ENCODE measurements at regions not wholly inside any gene's neighbourhood (a gene's known extent, or its start where the extent isn't known, plus 50 kb on each side); places are given as distances from the start of the nearest gene placed in this dataset.

DNA sequence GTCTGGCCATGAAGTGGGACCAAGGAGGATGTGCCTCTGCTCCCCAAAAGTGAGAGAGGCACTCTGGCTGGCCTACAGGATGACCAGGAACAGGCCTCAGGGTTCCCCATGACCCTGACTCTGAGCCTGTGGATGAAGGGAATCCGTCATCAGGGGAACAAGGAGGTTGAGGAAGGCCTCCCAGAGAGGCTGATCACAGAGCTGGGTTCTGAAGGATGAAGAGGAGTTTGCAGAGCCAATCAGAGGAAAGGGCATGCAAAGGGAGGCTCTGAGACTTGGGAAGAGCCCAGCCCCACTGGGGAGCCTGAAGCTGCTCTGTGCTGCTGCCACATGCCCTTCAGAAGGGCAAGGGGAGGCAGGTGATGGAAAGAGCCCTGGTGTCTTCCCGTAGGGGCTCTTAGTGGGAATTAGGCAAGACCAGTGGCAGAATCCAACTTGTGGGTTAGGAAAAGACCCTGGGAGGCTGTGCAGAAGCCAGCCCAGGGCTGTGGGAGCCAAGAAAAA, 141.3 kb upstream of the ID2 start:
- Mint-ChIP-seq H3K4me3 (peak overlapping the region; percentile 5 to 63), H3K9me3 (no peaks in the 10 kb centered on the region), H3K4me1 (ENCODE audit: low read depth in 2 of 2) (peaks cover 74 to 78% of the 10 kb centered on the region in 2 donors), H3K27me3 (no peaks in the 10 kb centered on the region), H3K27ac (peak overlapping the region; percentile 90), H3K36me3 (ENCODE audit: insufficient read depth) (peaks cover 14% of the 10 kb centered on the region)
- DNase-seq (no peak), ATAC-seq (replicated peaks) (no peak)

DNA sequence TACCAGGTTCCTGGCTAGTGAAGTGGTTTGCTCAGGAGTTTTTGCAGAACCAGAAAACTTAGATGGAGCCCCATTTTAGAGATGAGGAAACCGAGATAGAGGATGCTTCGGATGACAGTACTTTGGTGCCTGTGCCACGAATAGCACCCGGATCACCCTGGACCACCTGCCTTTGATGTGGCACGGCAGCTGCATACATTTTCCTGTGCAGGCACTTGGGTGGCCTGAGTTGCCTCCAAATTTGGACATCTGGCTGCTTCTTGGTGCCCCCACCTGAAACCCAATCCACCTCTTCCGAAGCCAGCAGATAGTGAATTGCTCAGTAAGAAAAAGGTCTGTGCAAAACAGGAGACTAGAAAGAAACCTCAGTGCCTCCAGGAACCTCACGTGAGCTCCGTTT, 140.6 kb upstream of the ID2 start:
- Mint-ChIP-seq H3K4me1 (ENCODE audit: low read depth in 2 of 2) (peaks cover 71 to 77% of the 10 kb centered on the region in 2 donors), H3K9me3 (no peaks in the 10 kb centered on the region), H3K4me3 (peak overlapping the region; percentile 5 to 55), H3K36me3 (ENCODE audit: insufficient read depth) (peaks cover 14% of the 10 kb centered on the region), H3K27ac (peak overlapping the region; percentile 90), H3K27me3 (no peaks in the 10 kb centered on the region)
- no peak for ATAC-seq (replicated peaks)
- DNase-seq = no peak

DNA sequence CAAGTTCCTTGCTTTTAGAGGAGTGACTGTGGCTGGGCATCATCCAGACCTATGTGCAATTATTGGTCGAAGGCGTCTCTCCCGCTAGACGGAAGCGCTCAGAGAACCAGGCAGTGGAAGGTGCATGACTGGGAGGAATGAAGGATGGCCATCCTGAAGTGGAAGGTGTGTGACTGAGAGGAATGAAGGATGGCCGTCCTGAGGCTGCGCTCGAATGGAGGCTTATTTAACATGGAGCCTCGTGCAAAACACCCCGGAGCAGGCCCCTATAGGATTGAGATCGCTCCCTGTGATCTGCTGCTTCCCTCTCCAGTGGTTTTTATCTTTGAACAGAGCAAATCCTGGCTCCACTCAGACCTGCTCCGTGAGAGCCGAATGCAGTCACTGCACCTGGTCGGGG, 140.2 kb upstream of the ID2 start:
- Mint-ChIP-seq H3K9me3 (no peaks in the 10 kb centered on the region), H3K4me1 (ENCODE audit: low read depth in 2 of 2) (peaks cover 67 to 77% of the 10 kb centered on the region in 2 donors), H3K36me3 (ENCODE audit: insufficient read depth) (peaks cover 14% of the 10 kb centered on the region), H3K4me3 (peak overlapping the region in 1 of 2 donors; percentile 55), H3K27ac (peak overlapping the region in 1 of 2 donors; percentile 90), H3K27me3 (no peaks in the 10 kb centered on the region)
- ATAC-seq (replicated peaks) (no peak), DNase-seq (no peak)

DNA sequence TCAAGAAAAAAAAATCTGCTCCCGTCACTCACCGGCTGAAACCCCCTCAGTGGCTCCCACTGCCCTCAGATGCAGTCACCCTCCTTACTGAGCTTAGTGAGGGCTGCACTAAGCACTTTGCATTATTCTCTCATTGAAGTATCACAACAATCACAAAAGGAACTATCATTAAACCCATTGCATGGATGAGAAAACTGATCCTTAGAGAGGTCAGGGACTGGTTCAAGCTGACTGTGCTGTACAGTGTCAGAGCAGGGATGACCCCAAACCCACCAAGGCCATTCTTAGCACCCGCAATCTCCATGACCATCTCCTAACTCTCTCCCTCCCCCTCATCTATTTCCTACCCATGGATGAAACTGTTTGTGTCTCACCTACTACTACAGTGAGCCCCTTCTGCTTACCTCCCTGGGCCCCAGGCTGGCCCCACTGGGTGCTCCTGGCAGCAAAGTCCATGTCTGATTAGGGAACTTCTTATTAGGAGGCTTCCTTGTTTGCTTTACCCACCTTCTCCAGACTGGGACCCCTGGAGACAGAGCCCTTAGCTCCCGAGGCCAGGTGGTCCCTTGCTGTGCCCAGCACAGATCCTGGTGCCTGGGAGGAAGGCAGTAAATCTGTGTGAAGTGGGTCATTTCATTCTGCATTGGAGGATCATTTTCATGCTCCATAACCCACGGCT, 139.3 kb upstream of the ID2 start:
- Mint-ChIP-seq H3K27me3 (no peaks in the 10 kb centered on the region), H3K27ac (peak overlapping the region; percentile 97 to 98), H3K4me1 (ENCODE audit: low read depth in 2 of 2) (peaks cover 68 to 81% of the 10 kb centered on the region in 2 donors), H3K36me3 (ENCODE audit: insufficient read depth) (peaks cover 17% of the 10 kb centered on the region), H3K9me3 (no peaks in the 10 kb centered on the region), H3K4me3 (peak overlapping the region; percentile 84 to 87)
- DNase-seq (no peak), ATAC-seq (replicated peaks) (no peak)

DNA sequence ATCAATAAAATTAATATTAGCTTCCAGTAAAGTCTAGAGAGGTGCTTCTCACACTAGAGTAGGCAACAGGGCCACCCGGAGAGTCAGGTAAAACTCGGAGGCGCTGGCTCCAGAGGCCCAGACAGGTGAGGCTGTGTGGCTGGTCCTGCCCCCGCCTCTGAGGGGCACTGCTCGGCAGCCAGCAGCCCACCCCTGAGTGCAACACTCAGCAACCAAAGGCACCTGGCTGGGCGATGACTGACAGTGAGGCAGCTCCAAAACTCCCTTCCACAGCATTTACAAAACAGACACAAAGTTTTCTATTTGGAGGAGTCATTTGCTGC, 138.8 kb upstream of the ID2 start:
- ATAC-seq (replicated peaks) (peak; percentile 27), DNase-seq (peak in 1 of 3 experiments; percentile 16)
- Mint-ChIP-seq H3K4me1 (ENCODE audit: low read depth in 2 of 2) (peaks cover 67 to 85% of the 10 kb centered on the region in 2 donors), H3K36me3 (ENCODE audit: insufficient read depth) (peaks cover 17% of the 10 kb centered on the region), H3K4me3 (peak overlapping the region; percentile 84 to 87), H3K27ac (peak overlapping the region; percentile 97 to 98), H3K27me3 (no peaks in the 10 kb centered on the region), H3K9me3 (no peaks in the 10 kb centered on the region)

DNA sequence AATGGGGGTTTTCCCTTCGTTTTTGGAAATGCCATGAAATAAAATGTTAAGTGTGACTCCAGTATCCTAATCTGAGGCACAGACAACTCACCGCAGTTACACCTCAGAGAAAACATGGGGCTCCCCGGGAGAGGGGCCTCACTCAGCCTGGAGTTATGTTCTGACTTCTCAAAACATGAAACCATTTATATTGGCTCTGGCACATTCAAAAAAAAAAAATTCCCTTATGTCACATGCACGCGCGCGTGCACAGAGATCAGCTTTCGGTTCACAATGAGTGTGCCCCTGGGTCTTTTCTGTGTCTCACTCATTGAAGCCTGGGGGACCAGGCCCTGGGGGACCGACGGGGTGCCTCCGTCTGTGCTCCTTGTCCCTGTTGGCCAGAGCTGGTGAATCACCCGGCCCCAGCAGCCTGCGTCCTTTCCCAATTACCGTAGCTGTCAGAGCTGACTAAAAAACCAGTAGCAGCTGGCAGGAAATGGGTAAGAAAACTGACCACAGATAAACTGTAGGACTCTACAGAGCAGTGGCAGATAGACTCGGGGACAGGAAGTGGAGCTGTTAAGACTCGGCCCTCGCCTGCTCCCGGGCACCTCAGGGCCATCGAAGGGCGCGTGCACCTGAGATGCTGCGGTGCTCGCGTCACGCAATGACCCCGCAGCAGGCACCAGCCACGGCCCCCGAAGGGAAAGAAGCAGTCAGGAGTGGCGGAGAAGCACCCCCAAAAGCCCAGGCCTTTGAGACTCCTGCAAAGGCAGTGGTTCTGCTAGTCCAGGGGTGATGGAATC, 138.3 kb upstream of the ID2 start:
- Mint-ChIP-seq H3K27me3 (no peaks in the 10 kb centered on the region), H3K27ac (peak overlapping the region; percentile 97 to 98), H3K9me3 (no peaks in the 10 kb centered on the region), H3K4me1 (ENCODE audit: low read depth in 2 of 2) (peaks cover 63 to 84% of the 10 kb centered on the region in 2 donors), H3K4me3 (peak overlapping the region; percentile 84 to 87), H3K36me3 (ENCODE audit: insufficient read depth) (peaks cover 17% of the 10 kb centered on the region)
- ATAC-seq (replicated peaks) (peak; percentile 49), DNase-seq (peak; percentile 36 to 50 (median 39))

DNA sequence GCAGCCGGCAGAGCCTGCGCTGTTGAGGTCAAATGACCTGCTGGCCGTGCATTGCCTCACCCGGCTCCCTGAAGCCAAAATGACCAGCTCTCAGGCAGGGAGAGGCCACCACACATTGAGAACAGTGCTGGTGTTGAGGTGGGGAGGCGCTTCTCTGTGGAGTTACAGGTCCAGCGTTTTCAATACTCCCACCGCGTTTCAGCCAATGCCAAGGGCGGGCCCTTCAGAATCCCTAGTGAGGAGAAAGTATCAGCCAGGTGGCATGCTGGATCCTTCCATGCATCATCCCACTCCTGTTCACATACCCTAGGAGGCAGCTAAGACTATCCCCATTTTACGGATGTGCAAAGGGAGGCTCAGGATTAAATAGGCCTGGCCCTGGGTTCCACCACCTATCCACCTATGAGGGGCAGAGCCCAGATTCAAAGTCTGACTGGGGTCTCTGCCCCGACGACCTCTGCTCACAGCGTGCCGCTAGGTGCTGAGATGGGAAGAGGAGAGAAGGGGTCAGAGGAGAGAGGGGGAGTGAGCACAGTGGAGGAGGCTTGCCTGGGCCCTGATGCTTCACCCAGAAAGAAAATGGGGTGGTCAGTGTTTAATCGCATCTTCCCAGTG, 137.6 kb upstream of the ID2 start:
- DNase-seq (no peak), ATAC-seq (replicated peaks) (no peak)
- no peaks in the 10 kb centered on the region for H3K9me3 Mint-ChIP-seq
- peaks cover 69 to 83% of the 10 kb centered on the region in 2 donors for H3K4me1 Mint-ChIP-seq (ENCODE audit: low read depth in 2 of 2)
- no peaks in the 10 kb centered on the region for H3K27me3 Mint-ChIP-seq
- H3K27ac Mint-ChIP-seq = peak overlapping the region; percentile 97 to 98
- H3K4me3 Mint-ChIP-seq = peak overlapping the region; percentile 84 to 87
- peaks cover 17% of the 10 kb centered on the region for H3K36me3 Mint-ChIP-seq (ENCODE audit: insufficient read depth)

DNA sequence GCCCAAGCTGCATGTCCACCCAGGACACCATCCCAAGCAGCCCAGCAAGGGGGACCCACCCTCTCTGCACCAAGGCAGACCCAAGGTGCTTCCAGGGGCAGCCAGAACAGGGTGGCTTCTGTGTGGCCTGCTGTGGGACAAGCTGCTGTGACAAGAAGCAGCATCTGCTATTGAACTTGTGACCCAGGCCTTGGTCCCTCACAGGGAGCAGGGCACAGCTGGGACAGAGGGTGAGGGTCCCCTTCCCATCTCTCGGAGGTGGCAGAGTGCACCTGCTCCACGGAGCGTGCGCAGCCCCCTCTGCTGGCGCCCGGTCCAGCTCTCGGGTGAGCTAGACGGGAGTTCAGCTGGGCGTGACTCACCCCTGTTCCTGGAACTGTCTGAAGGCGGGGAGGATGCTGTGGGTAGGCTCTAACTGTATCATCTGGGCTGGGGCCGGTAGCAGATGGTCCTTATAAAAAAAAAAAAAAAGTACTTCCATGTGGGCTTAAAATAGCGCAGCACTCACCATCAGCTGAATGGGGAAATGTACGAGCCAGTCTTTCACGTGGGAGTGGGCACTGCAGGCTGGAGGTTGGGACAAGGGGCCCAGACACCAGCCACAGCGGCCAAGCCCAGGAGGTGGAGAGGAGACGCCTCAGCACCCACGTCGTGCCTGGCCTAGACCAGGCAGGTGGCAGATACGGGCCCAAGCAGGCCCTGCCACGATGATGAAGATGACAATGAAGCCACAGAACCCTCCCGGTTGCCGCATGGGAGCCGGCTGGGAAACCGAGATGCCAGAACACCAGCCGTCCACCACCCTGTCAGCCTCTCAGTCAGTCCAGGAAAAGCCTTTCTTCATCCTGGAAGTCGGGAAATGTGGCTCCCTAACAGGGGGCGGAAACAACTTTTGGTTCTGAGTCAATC, 136.8 kb upstream of the ID2 start:
- Mint-ChIP-seq H3K9me3 (no peaks in the 10 kb centered on the region), H3K36me3 (ENCODE audit: insufficient read depth) (peaks cover 17% of the 10 kb centered on the region), H3K4me3 (peak overlapping the region; percentile 84 to 87), H3K4me1 (ENCODE audit: low read depth in 2 of 2) (peaks cover 63 to 76% of the 10 kb centered on the region in 2 donors), H3K27me3 (no peaks in the 10 kb centered on the region), H3K27ac (peak overlapping the region; percentile 97 to 98)
- DNase-seq (peak; percentile 65), ATAC-seq (replicated peaks) (peak; percentile 81)

DNA sequence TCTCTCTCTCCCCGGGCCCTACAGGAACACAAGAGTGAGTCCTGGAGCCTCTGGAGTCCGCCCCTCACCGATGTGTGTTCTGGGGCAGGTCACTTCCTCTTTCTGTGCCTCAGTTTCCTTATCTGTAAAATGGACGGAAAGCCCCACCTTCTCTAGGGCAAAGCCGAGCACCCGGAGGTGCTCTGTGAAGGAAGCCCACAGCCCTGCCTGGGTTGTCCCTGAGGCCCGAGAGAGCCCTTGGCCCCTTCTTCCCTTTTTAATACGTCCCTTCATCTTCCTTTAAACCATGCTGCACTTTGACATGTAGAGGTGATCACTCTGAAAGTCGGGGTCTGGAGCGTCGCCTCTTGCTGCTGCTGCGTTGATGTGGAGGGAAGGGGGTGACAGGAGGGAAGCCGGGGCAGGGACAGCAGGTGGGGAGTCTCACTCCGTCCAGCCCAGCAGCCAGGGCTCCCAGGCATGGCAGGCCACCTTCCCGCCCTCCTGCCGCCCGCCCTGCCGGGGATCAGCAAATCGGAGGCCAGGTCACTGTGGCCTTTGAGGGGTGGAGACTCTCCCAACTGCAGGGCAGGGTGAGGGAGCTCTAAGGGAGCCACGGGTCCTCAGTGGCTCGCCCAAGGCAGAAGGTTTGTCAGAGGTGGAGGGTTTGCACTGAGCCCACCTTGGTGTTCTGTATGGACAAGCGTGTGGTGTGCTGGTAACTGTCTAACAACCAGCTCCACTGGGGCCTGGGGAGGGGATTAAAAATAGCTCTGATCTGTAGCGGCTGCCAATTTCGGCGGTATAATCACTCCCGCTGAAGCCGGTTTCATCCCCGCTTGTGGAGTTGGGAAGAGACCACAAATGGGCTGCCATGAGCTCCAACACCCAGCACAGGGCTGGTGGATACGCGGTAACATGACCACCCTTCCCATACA, 135.9 kb upstream of the ID2 start:
- Mint-ChIP-seq H3K27ac (peak overlapping the region in 1 of 2 donors; percentile 97), H3K9me3 (no peaks in the 10 kb centered on the region), H3K4me1 (ENCODE audit: low read depth in 2 of 2) (peaks cover 54 to 66% of the 10 kb centered on the region in 2 donors), H3K4me3 (peak overlapping the region in 1 of 2 donors; percentile 87), H3K27me3 (no peaks in the 10 kb centered on the region), H3K36me3 (ENCODE audit: insufficient read depth) (peaks cover 17% of the 10 kb centered on the region)
- DNase-seq = no peak
- ATAC-seq (replicated peaks) = no peak

DNA sequence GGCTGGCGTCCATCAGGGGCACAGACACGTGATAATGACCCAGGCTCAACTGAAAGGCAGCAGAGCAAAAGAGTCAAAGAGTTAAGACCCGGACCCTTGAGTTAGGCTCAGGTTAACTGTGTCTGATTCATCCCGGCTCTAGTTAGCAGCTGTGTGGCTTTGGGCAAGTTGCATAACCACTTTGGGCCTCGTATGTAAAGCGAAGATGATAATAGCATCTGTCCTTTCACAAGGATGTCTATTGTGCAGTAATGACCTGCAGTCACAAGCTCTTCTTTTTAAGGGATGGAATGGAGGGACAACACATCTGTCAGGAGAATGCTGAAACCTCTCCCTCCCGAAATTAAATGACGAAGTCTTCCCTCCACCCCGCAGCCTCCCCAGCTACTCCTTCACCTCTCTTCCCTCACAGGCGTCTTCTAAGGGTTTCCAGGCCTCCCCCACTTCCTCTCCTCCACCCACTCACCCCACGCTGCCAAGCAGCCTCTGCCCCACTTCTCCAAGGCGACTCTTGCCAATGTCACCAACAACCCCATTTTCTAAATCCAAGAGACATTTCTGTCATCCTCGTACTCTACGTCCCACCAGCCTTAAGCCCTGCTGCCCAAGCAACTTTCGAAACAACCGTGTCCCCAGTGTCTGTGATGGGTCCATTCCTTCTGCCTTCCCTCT, 135.1 kb upstream of the ID2 start:
- Mint-ChIP-seq H3K27ac (peak overlapping the region in 1 of 2 donors; percentile 13), H3K27me3 (no peaks in the 10 kb centered on the region), H3K9me3 (no peaks in the 10 kb centered on the region), H3K4me1 (ENCODE audit: low read depth in 2 of 2) (peaks cover 54 to 64% of the 10 kb centered on the region in 2 donors), H3K4me3 (peak overlapping the region; percentile 14 to 21), H3K36me3 (ENCODE audit: insufficient read depth) (peaks cover 17% of the 10 kb centered on the region)
- DNase-seq (no peak), ATAC-seq (replicated peaks) (no peak)

DNA sequence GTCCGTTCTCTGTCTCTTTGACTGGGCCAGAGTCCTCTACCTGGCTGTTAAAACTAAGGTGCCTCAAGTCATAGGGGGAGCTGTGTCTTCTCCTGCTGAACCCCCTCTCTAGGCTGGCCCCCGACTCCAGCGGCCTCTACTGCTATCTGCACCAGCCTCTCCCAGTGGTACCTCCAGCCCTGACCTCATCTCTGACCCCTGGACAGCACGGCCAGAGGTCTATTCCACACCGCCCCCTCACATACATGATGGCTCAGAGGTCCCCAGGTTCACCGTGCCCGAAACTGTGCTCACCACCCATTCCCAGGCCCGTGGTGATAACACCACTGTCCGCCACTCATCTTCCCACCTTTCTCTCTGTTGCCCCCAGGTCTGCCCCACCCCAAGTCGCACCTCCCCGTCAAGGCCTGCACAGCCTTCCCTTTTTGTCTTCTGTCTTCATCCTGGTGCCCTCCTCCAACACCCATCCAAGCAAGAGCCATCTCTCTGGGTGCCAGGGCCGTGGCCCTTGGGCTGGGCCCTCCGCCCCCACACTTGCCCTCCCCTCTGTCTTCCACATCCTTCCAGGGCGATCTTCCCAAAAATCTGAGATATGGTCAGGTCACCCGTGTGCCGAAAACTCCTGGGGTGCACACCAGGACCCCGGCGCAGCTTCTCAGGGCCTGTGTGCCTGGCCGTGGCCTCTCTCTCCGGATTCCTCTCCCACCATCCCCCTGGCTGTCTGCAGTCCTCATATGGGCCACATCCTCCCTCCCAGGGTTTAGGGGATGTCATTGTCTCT, 134.4 kb upstream of the ID2 start:
- ATAC-seq (replicated peaks) = no peak
- Mint-ChIP-seq H3K9me3 (no peaks in the 10 kb centered on the region), H3K36me3 (ENCODE audit: insufficient read depth) (peaks cover 17% of the 10 kb centered on the region), H3K4me3 (peak overlapping the region; percentile 1 to 21), H3K27ac (peak overlapping the region in 1 of 2 donors; percentile 13), H3K4me1 (ENCODE audit: low read depth in 2 of 2) (peaks cover 56 to 65% of the 10 kb centered on the region in 2 donors), H3K27me3 (no peaks in the 10 kb centered on the region)
- no peak for DNase-seq
